DMS 273 (cell line): ENCODE measurements at regions not wholly inside any gene's neighbourhood (a gene's known extent, or its start where the extent isn't known, plus 50 kb on each side); places are given as distances from the start of the nearest gene placed in this dataset.
A peak's percentile ranks its signal among the peaks of the same experiment; 100 is the strongest.

ENCODE experiments used
- DNase-seq: peaks from one replicate; lab custom pipeline; 2025; ENCODE audit not compliant: unreplicated experiment; lab: John Stamatoyannopoulos, UW

GRCh38 chr15:94015324-94015723 lies 216.0 kb upstream of the MCTP2 start:
- DNase-seq = no peak

GRCh38 chr15:94008104-94009074 lies 223.0 kb upstream of the MCTP2 start:
- DNase-seq = no peak

- DNase-seq = no peak
These were observed 226.7 kb upstream of the MCTP2 start for GRCh38 chr15:94004697-94005096.

GRCh38 chr15:94002041-94002440 lies 229.3 kb upstream of the MCTP2 start:
- no peak for DNase-seq

- no peak for DNase-seq
These were observed 230.0 kb upstream of the MCTP2 start for GRCh38 chr15:94001255-94001801.

GRCh38 chr15:94000606-94001005 lies 230.8 kb upstream of the MCTP2 start:
- no peak for DNase-seq

- DNase-seq = peak; percentile 31
These were observed 234.2 kb upstream of the MCTP2 start for GRCh38 chr15:93997071-93997658.

- no peak for DNase-seq
These were observed 241.8 kb upstream of the MCTP2 start for GRCh38 chr15:93989440-93989998.

- no peak for DNase-seq
These were observed 244.3 kb upstream of the MCTP2 start for GRCh38 chr15:93987068-93987467.

GRCh38 chr15:93986400-93986984 lies 244.9 kb upstream of the MCTP2 start:
- no peak for DNase-seq

GRCh38 chr15:93985925-93986324 lies 245.4 kb upstream of the MCTP2 start:
- DNase-seq = peak; percentile 38

- no peak for DNase-seq
These were observed 246.2 kb upstream of the MCTP2 start for GRCh38 chr15:93985176-93985575.

- peak; percentile 56 for DNase-seq
These were observed 247.8 kb upstream of the MCTP2 start for GRCh38 chr15:93983526-93983925.

GRCh38 chr15:93982226-93982727 lies 249.1 kb upstream of the MCTP2 start:
- no peak for DNase-seq

- DNase-seq = no peak
These were observed 249.7 kb upstream of the MCTP2 start for GRCh38 chr15:93981706-93982105.

- DNase-seq = peak; percentile 2
These were observed 251.0 kb upstream of the MCTP2 start for GRCh38 chr15:93980261-93980911.

GRCh38 chr15:93974804-93975481 lies 256.4 kb upstream of the MCTP2 start:
- peak; percentile 54 for DNase-seq

- DNase-seq = no peak
These were observed 258.1 kb upstream of the MCTP2 start for GRCh38 chr15:93973287-93973686.

- DNase-seq = no peak
These were observed 262.6 kb upstream of the MCTP2 start for GRCh38 chr15:93968773-93969172.

GRCh38 chr15:93965304-93965908 lies 266.0 kb upstream of the MCTP2 start:
- no peak for DNase-seq
